DOHH2 (cell line): ENCODE measurements at regions not wholly inside any gene's neighbourhood (a gene's known extent, or its start where the extent isn't known, plus 50 kb on each side); places are given as distances from the start of the nearest gene placed in this dataset.

Source experiments
- H3F3A ChIP-seq: fragments of 200-600 bp; sonication (generic), shearing (Covaris generic); 2 replicates; pipeline ENCODE4 v1.6.0; 2016; ENCODE audit warnings: antibody characterized with exemption, mild to moderate bottlenecking; ENCODE audit not compliant: control insufficient read depth, insufficient read depth
- H3K27ac ChIP-seq: fragments of 200-600 bp; sonication (generic); 2 replicates; pipeline ENCODE4 v1.5.1; 2014; ENCODE audit warnings: low read depth, mild to moderate bottlenecking, low read length, moderate library complexity
- H3K27me3 ChIP-seq: fragments of 200-600 bp; sonication (generic); 2 replicates; pipeline ENCODE4 v1.6.1; 2014; ENCODE audit warnings: mild to moderate bottlenecking, low read length, mixed read lengths; ENCODE audit not compliant: control insufficient read depth
- H3K36me3 ChIP-seq: fragments of 200-600 bp; sonication (generic); 2 replicates; pipeline ENCODE4 v1.6.1; 2014; ENCODE audit warnings: mild to moderate bottlenecking, low read length, moderate library complexity, mixed read lengths; ENCODE audit not compliant: control insufficient read depth
- H3K4me1 ChIP-seq: fragments of 200-600 bp; sonication (generic); 2 replicates; pipeline ENCODE4 v1.6.1; 2014; ENCODE audit warnings: mild to moderate bottlenecking, low read length, mixed read lengths; ENCODE audit not compliant: control insufficient read depth
- H3K4me2 ChIP-seq: fragments of 200-600 bp; sonication (generic); 2 replicates; pipeline ENCODE4 v1.6.0; 2014; ENCODE audit warnings: mild to moderate bottlenecking, low read length, moderate library complexity
- H3K4me3 ChIP-seq: fragments of 200-600 bp; sonication (generic); 2 replicates; pipeline ENCODE4 v1.5.1; 2014; ENCODE audit warnings: mild to moderate bottlenecking, low read length, mixed read lengths
- H3K79me2 ChIP-seq: fragments of 200-600 bp; sonication (generic); 2 replicates; pipeline ENCODE4 v1.6.1; 2014; ENCODE audit warnings: mild to moderate bottlenecking, low read length, mixed read lengths; ENCODE audit not compliant: control insufficient read depth
- H3K9me2 ChIP-seq: fragments of 200-600 bp; sonication (generic); replicated peaks from 2 replicates; pipeline ENCODE4 v1.6.1; 2014; ENCODE audit warnings: mild to moderate bottlenecking, low read length, mixed read lengths; ENCODE audit not compliant: control insufficient read depth
- H3K9me3 ChIP-seq: fragments of 200-600 bp; sonication (generic); 2 replicates; pipeline ENCODE4 v1.6.1; 2014; ENCODE audit warnings: antibody characterized with exemption, low read length, mixed read lengths; ENCODE audit not compliant: control insufficient read depth, insufficient read depth
- H4K20me1 ChIP-seq: fragments of 200-600 bp; sonication (generic); 2 replicates; pipeline ENCODE4 v1.6.0; 2014; ENCODE audit warnings: low read depth, mild to moderate bottlenecking, antibody characterized with exemption, low read length, moderate library complexity; ENCODE audit not compliant: control insufficient read depth, insufficient read depth
- EZH2phosphoT487 ChIP-seq: fragments of 200-600 bp; sonication (generic); IDR thresholded peaks from 2 replicates; pipeline ENCODE4 v1.6.1; 2017; ENCODE audit warnings: borderline replicate concordance, mild to moderate bottlenecking, antibody characterized with exemption, low read length, moderate library complexity, mixed read lengths
- TF ChIP-seq, protein P1 (sequence below): fragments of 200-600 bp; sonication (generic); IDR thresholded peaks from one replicate; pipeline ENCODE4 v1.5.1; 2014; ENCODE audit warnings: antibody characterized with exemption, mild to moderate bottlenecking, low read depth, low read length; ENCODE audit not compliant: poor library complexity, severe bottlenecking

GRCh38 chr5:74394528-74394915 is 246.0 kb downstream of the ENC1 start:
- Histone ChIP-seq H3F3A (no peaks in the 10 kb centered on the region), H4K20me1 (no peaks in the 10 kb centered on the region), H3K9me3 (no peaks in the 10 kb centered on the region), H3K4me2 (no peak overlapping the region), H3K36me3 (no peaks in the 10 kb centered on the region), H3K27ac (no peak overlapping the region), H3K79me2 (no peaks in the 10 kb centered on the region), H3K27me3 (no peaks in the 10 kb centered on the region), H3K4me3 (no peak overlapping the region), H3K4me1 (no peaks in the 10 kb centered on the region), H3K9me2 (no peaks in the 10 kb centered on the region)
- no peak for TF ChIP-seq EZH2phosphoT487
- TF ChIP-seq, protein P1, sequence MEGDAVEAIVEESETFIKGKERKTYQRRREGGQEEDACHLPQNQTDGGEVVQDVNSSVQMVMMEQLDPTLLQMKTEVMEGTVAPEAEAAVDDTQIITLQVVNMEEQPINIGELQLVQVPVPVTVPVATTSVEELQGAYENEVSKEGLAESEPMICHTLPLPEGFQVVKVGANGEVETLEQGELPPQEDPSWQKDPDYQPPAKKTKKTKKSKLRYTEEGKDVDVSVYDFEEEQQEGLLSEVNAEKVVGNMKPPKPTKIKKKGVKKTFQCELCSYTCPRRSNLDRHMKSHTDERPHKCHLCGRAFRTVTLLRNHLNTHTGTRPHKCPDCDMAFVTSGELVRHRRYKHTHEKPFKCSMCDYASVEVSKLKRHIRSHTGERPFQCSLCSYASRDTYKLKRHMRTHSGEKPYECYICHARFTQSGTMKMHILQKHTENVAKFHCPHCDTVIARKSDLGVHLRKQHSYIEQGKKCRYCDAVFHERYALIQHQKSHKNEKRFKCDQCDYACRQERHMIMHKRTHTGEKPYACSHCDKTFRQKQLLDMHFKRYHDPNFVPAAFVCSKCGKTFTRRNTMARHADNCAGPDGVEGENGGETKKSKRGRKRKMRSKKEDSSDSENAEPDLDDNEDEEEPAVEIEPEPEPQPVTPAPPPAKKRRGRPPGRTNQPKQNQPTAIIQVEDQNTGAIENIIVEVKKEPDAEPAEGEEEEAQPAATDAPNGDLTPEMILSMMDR = no peak

- TF ChIP-seq, protein P1 = no peak
- Histone ChIP-seq H3K4me1 (no peaks in the 10 kb centered on the region), H4K20me1 (no peaks in the 10 kb centered on the region), H3F3A (no peaks in the 10 kb centered on the region), H3K36me3 (no peaks in the 10 kb centered on the region), H3K79me2 (no peaks in the 10 kb centered on the region), H3K27me3 (no peaks in the 10 kb centered on the region), H3K9me3 (no peaks in the 10 kb centered on the region), H3K27ac (no peak overlapping the region), H3K4me2 (no peak overlapping the region), H3K4me3 (no peak overlapping the region), H3K9me2 (no peaks in the 10 kb centered on the region)
Measured at GRCh38 chr5:74393943-74394342, 246.6 kb downstream of the ENC1 start.

DNA sequence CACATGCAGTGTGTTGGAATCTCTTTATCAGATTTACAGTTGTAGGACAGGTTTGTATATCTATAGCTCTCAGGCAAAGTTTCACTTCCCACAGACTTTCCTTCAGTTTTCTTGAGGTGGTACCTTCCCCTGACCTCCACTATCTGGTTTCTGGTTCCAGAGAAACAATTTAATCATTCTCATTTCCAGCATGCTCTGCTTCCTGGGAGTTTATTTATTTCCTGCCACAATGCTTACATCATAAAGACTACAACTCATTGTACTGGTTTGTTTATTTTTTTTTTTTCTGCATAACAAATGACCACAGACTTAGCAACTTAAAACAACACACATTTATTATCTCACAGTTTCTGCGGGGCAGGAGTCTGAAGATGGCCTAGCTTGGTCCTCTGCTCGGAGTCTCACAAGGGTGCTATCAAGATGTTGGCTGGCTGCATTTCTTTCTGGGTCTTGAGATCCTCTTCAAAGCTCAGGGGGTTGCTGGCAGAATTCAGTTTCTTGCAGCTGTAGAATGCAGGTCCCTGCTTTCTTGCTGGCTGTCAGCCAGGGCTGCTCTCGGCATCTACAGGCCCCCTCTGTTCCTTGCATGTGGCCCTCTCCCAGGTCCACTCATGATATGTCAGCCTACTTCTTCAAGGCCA is 247.7 kb downstream of the ENC1 start:
- no peak overlapping the region for H3K4me3 ChIP-seq
- no peak overlapping the region for H3K4me2 ChIP-seq
- no peaks in the 10 kb centered on the region for H3K9me3 ChIP-seq
- no peaks in the 10 kb centered on the region for H3K4me1 ChIP-seq
- H3K27me3 ChIP-seq = no peaks in the 10 kb centered on the region
- no peaks in the 10 kb centered on the region for H4K20me1 ChIP-seq
- no peaks in the 10 kb centered on the region for H3K79me2 ChIP-seq
- no peaks in the 10 kb centered on the region for H3K9me2 ChIP-seq
- H3K27ac ChIP-seq = no peak overlapping the region
- H3K36me3 ChIP-seq = no peaks in the 10 kb centered on the region
- no peak for TF ChIP-seq EZH2phosphoT487
- TF ChIP-seq, protein P1 = no peak
- no peaks in the 10 kb centered on the region for H3F3A ChIP-seq
